CD4-positive, alpha-beta T cell treated with Interleukin-12 subunit alpha and Interleukin-12 subunit beta, for 1 hour (primary cell): ENCODE measurements at regions not wholly inside any gene's neighbourhood (a gene's known extent, or its start where the extent isn't known, plus 50 kb on each side); places are given as distances from the start of the nearest gene placed in this dataset.

Experiments used
- DNase-seq: peaks from one replicate; pipeline ENCODE4 v3.0.0-alpha.2; 2020

- DNase-seq = no peak
These were observed 333.1 kb upstream of the RAG2 start for GRCh38 chr11:36931139-36931538.

GRCh38 chr11:36930256-36930655 is 332.2 kb upstream of the RAG2 start:
- no peak for DNase-seq

- DNase-seq = no peak
These were observed 331.4 kb upstream of the RAG2 start for GRCh38 chr11:36929401-36929800.

- DNase-seq = no peak
These were observed 330.6 kb upstream of the RAG2 start for GRCh38 chr11:36928621-36929020.

GRCh38 chr11:36899800-36900199 is 301.8 kb upstream of the RAG2 start:
- DNase-seq = no peak

- DNase-seq = no peak
These were observed 292.8 kb upstream of the RAG2 start for GRCh38 chr11:36890841-36891240.

GRCh38 chr11:36890121-36890679 is 292.2 kb upstream of the RAG2 start:
- no peak for DNase-seq

GRCh38 chr11:36885154-36885553 is 287.1 kb upstream of the RAG2 start:
- no peak for DNase-seq

GRCh38 chr11:36878737-36879136 is 280.7 kb upstream of the RAG2 start:
- DNase-seq = no peak

- no peak for DNase-seq
These were observed 279.1 kb upstream of the RAG2 start for GRCh38 chr11:36877149-36877548.

GRCh38 chr11:36876266-36876665 is 278.2 kb upstream of the RAG2 start:
- DNase-seq = no peak

- no peak for DNase-seq
These were observed 276.3 kb upstream of the RAG2 start for GRCh38 chr11:36874291-36874690.

GRCh38 chr11:36870361-36870760 is 272.3 kb upstream of the RAG2 start:
- DNase-seq = no peak

- no peak for DNase-seq
These were observed 270.3 kb upstream of the RAG2 start for GRCh38 chr11:36868380-36868779.

GRCh38 chr11:36865846-36866245 is 267.8 kb upstream of the RAG2 start:
- DNase-seq = no peak

- no peak for DNase-seq
These were observed 256.8 kb upstream of the RAG2 start for GRCh38 chr11:36854875-36855274.

- no peak for DNase-seq
These were observed 250.6 kb upstream of the RAG2 start for GRCh38 chr11:36848660-36849059.

- DNase-seq = no peak
These were observed 242.3 kb upstream of the RAG2 start for GRCh38 chr11:36840378-36840777.

GRCh38 chr11:36837831-36838437 is 239.9 kb upstream of the RAG2 start:
- DNase-seq = no peak

GRCh38 chr11:36825251-36825650 is 227.2 kb upstream of the RAG2 start:
- DNase-seq = no peak

- DNase-seq = no peak
These were observed 226.3 kb upstream of the RAG2 start for GRCh38 chr11:36824349-36824748.

GRCh38 chr11:36822829-36823228 is 224.8 kb upstream of the RAG2 start:
- no peak for DNase-seq

GRCh38 chr11:36818410-36818809 is 220.4 kb upstream of the RAG2 start:
- no peak for DNase-seq

- DNase-seq = no peak
These were observed 219.4 kb upstream of the RAG2 start for GRCh38 chr11:36817336-36817965.

- DNase-seq = no peak
These were observed 211.3 kb upstream of the RAG2 start for GRCh38 chr11:36809303-36809702.
